T-cell (primary cell): ENCODE measurements at regions not wholly inside any gene's neighbourhood (a gene's known extent, or its start where the extent isn't known, plus 50 kb on each side); places are given as distances from the start of the nearest gene placed in this dataset.

Experiments
- ATAC-seq, 4 experiments: fragments of 200-7000 bp in 3 of 4; fragments of 150-1000 bp in 1 of 4; cut with Tn5 transposase; replicated peaks in 1 of 4; 1 replicate in 3 of 4; 2 replicates in 1 of 4; pipeline ENCODE4 v1.10.0; 2021; ENCODE audit warnings: moderate library complexity in 3 of 4, mild to moderate bottlenecking in 2 of 4, moderate number of reproducible peaks in 1 of 4
- CTCF ChIA-PET, 2 donors: fragments of 300-600 bp; sonication (Branson Sonifier 250); formaldehyde crosslinking; loops; one replicate each; lab custom pipeline; 2022; ENCODE audit warnings: antibody characterized with exemption in 2 of 2; lab: Charles Lee
- POLR2A ChIA-PET, 2 donors: fragments of 300-600 bp; sonication (Branson Sonifier 250); formaldehyde crosslinking; loops; one replicate each; lab custom pipeline; 2022; ENCODE audit warnings: antibody characterized with exemption in 2 of 2; lab: Charles Lee
- DNase-seq, 35 experiments: peaks; one replicate each; pipeline versions ENCODE4 v3.0.0 to v3.0.0-alpha.2; 2013 to 2023
- H3K27ac ChIP-seq: one replicate; pipeline ENCODE4 v1.5.1; 2013; ENCODE audit warnings: low read length
- H3K27me3 ChIP-seq, 2 experiments: replicated peaks in 1 of 2; 1 replicate in 1 of 2; 2 replicates in 1 of 2; pipeline versions ENCODE4 v1.6.1 to v1.7.0; 2013; ENCODE audit warnings: low read length in 1 of 2, mixed read lengths in 1 of 2; ENCODE audit not compliant: control insufficient read depth in 2 of 2, insufficient read depth in 2 of 2; ENCODE audit errors: extremely low read depth in 1 of 2
- H3K36me3 ChIP-seq, 2 donors: 1 replicate in 1 of 2; 2 replicates in 1 of 2; pipeline versions ENCODE4 v1.6.1 to v1.7.0; 2013; ENCODE audit warnings: low read length in 1 of 2; ENCODE audit not compliant: control insufficient read depth in 2 of 2, insufficient read depth in 1 of 2; ENCODE audit errors: extremely low read depth in 1 of 2
- H3K4me1 ChIP-seq, 2 experiments: 1 replicate in 1 of 2; 2 replicates in 1 of 2; pipeline versions ENCODE4 v1.6.1 to v1.7.0; 2013; ENCODE audit warnings: low read length in 2 of 2, mixed read lengths in 1 of 2; ENCODE audit not compliant: insufficient read depth in 2 of 2, control insufficient read depth in 1 of 2; ENCODE audit errors: extremely low read depth in 1 of 2
- H3K4me3 ChIP-seq, 2 donors: 1 replicate in 1 of 2; 2 replicates in 1 of 2; pipeline versions ENCODE4 v1.5.1 to v1.7.0; 2013; ENCODE audit warnings: mild to moderate bottlenecking in 2 of 2, low read length in 1 of 2, moderate library complexity in 1 of 2; ENCODE audit not compliant: control insufficient read depth in 1 of 2; ENCODE audit errors: extremely low read depth in 1 of 2
- H3K9me3 ChIP-seq: 2 replicates; pipeline ENCODE4 v1.7.0; 2013
- H3K27ac Mint-ChIP-seq, 2 donors: one replicate each; pipeline ENCODE4 v1.8.0; 2020 to 2021; ENCODE audit warnings: mild to moderate bottlenecking in 2 of 2, mixed read lengths in 2 of 2
- H3K27me3 Mint-ChIP-seq, 2 donors: one replicate each; pipeline ENCODE4 v1.8.0; 2021 to 2022; ENCODE audit warnings: mixed read lengths in 2 of 2
- H3K36me3 Mint-ChIP-seq: one replicate; pipeline ENCODE4 v1.8.0; 2021; ENCODE audit warnings: mixed read lengths
- H3K4me1 Mint-ChIP-seq, 3 donors: one replicate each; pipeline ENCODE4 v1.8.0; 2020 to 2022; ENCODE audit warnings: mixed read lengths in 3 of 3, mild to moderate bottlenecking in 1 of 3
- H3K4me3 Mint-ChIP-seq, 3 donors: one replicate each; pipeline ENCODE4 v1.8.0; 2020 to 2022; ENCODE audit warnings: mild to moderate bottlenecking in 3 of 3, mixed read lengths in 3 of 3, moderate library complexity in 3 of 3
- H3K9me3 Mint-ChIP-seq, 3 donors: one replicate each; pipeline ENCODE4 v1.8.0; 2020 to 2022; ENCODE audit warnings: mixed read lengths in 3 of 3
- WGBS: methylation state at CpG from one replicate; pipeline ENCODE4 v1.1.5; 2013; ENCODE audit warnings: missing lambda C conversion rate; ENCODE audit not compliant: insufficient coverage; 5-methylcytosine and 5-hydroxymethylcytosine counted together

DNA sequence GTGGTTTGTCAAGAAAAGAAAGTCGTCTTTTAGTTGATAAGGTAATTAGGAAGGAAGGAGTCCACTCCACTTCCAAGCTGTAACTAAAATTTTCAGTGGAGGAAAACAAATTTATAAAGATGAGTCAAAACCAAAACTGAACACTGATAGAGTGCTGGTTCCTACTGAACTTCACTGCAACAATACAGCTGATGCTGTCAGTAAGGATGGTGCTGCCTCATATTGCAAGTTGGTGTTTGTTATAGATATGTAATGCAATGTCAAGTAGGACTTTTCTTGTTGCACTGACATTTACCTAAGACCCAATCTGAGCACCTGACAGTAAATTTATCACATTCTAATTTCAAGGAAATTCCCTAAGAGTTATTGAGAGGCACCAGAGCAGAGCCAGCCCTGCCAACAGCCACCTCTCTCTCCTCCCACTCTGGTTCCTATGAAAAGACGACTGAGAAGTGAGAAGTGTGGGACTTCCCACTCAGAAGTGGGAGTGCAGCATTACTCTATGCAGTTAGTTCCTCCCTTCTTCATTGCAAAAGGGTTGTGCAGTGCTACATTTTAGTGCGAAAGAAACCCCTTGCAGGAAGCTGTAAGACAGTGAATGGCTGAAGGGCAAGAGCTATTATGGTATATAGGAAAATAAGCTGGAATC, 350.8 kb downstream of the NFIB start:
- Mint-ChIP-seq H3K27me3 (no peaks in the 10 kb centered on the region), H3K4me1 (no peaks in the 10 kb centered on the region), H3K4me3 (no peak overlapping the region), H3K36me3 (no peaks in the 10 kb centered on the region), H3K9me3 (peaks cover 3 to 5% (median 4%) of the 10 kb centered on the region in 3 donors), H3K27ac (no peak overlapping the region)
- no peaks in the 10 kb centered on the region for H3K9me3 ChIP-seq
- POLR2A ChIA-PET = no interaction called here
- H3K27ac ChIP-seq = no peak overlapping the region
- no peak overlapping the region for H3K4me3 ChIP-seq
- H3K36me3 ChIP-seq = no peaks in the 10 kb centered on the region
- WGBS = no CpG with 5 or more reads among the region's 3 CpGs
- H3K4me1 ChIP-seq = no peaks in the 10 kb centered on the region
- DNase-seq (no peak), ATAC-seq (no peak)
- H3K27me3 ChIP-seq = no peaks in the 10 kb centered on the region
- CTCF ChIA-PET = no interaction called here

- no peak for DNase-seq
- H3K27me3 ChIP-seq = no peaks in the 10 kb centered on the region
- Mint-ChIP-seq H3K36me3 (no peaks in the 10 kb centered on the region), H3K27me3 (no peaks in the 10 kb centered on the region), H3K4me1 (no peaks in the 10 kb centered on the region), H3K4me3 (no peak overlapping the region), H3K27ac (no peak overlapping the region), H3K9me3 (peaks cover 0 to 5% (median 4%) of the 10 kb centered on the region in 3 donors)
- POLR2A ChIA-PET = no interaction called here
- H3K27ac ChIP-seq = no peak overlapping the region
- no peak overlapping the region for H3K4me3 ChIP-seq
- H3K4me1 ChIP-seq = no peaks in the 10 kb centered on the region
- CTCF ChIA-PET = no interaction called here
- H3K9me3 ChIP-seq = no peaks in the 10 kb centered on the region
- no peaks in the 10 kb centered on the region for H3K36me3 ChIP-seq
- no peak for ATAC-seq
- WGBS = 94% methylated on average over 6 of the region's 6 CpGs
Observed at GRCh38 chr9:13962006-13962405, 351.9 kb downstream of the NFIB start.

- Mint-ChIP-seq H3K36me3 (no peaks in the 10 kb centered on the region), H3K27ac (no peak overlapping the region), H3K27me3 (no peaks in the 10 kb centered on the region), H3K9me3 (peaks cover 0 to 5% (median 2%) of the 10 kb centered on the region in 3 donors), H3K4me1 (no peaks in the 10 kb centered on the region), H3K4me3 (no peak overlapping the region)
- Histone ChIP-seq H3K27me3 (no peaks in the 10 kb centered on the region), H3K4me3 (no peak overlapping the region), H3K4me1 (no peaks in the 10 kb centered on the region), H3K27ac (no peak overlapping the region), H3K9me3 (no peaks in the 10 kb centered on the region), H3K36me3 (no peaks in the 10 kb centered on the region)
- DNase-seq = no peak
- POLR2A ChIA-PET = interaction anchor here in 1 of 2 donors (0.6 kb wide), 1 partner anchor 136 kb away, joined by 3 read pairs; no protein-coding TSS in a partner anchor
- ATAC-seq = no peak
- WGBS = 96% methylated on average over 5 of the region's 11 CpGs
- CTCF ChIA-PET = no interaction called here
Observed at GRCh38 chr9:13960011-13960765, 353.8 kb downstream of the NFIB start.

DNA sequence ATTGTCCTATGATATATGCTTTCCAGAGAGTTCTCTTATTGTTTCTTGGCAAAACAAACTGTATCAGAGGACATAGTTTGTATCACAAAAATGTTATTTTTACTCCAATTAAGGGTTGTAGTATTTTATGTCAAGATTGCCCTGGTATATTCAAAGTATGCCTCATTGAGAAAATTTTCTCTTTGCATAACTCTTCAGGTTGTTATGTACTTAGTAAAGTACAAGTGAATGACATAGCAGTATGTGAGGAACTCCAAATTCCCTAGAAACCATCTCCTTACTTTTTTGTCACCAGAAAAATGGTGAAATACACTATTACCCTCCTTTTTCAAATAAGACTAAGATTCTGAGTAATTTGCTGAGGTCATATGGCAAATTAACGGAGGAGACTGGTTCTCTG, 355.3 kb downstream of the NFIB start:
- H3K4me1 Mint-ChIP-seq = no peaks in the 10 kb centered on the region
- H3K36me3 Mint-ChIP-seq = no peaks in the 10 kb centered on the region
- H3K4me3 ChIP-seq = no peak overlapping the region
- ChIA-PET POLR2A (no interaction called here), CTCF (no interaction called here)
- no peaks in the 10 kb centered on the region for H3K27me3 ChIP-seq
- no peaks in the 10 kb centered on the region for H3K36me3 ChIP-seq
- no peaks in the 10 kb centered on the region for H3K27me3 Mint-ChIP-seq
- H3K4me1 ChIP-seq = no peaks in the 10 kb centered on the region
- ATAC-seq (no peak), DNase-seq (no peak)
- peaks cover 0 to 3% (median 0%) of the 10 kb centered on the region in 3 donors for H3K9me3 Mint-ChIP-seq
- H3K27ac Mint-ChIP-seq = no peak overlapping the region
- no peaks in the 10 kb centered on the region for H3K9me3 ChIP-seq
- no peak overlapping the region for H3K27ac ChIP-seq
- no CpG with 5 or more reads among the region's 1 CpG for WGBS
- no peak overlapping the region for H3K4me3 Mint-ChIP-seq

DNA sequence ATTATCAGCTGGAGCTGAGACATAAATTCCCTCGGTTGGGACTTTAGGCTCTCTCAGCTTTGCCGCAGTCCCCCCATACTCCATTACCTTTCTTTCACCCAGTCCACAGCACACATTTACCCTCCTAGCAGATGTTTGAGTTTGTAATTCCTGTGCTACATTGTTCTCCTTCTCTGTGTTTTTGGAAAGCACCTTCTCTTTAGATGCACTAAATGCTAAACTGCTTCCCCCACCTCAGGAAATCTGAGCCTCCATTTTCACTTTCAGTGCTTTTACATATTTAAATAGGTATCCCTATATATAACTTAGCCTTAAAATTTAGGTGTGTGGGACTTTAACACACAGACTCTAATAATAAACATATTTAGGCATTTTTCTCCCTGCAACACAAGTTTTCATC, 356.9 kb downstream of the NFIB start:
- DNase-seq = no peak
- H3K36me3 ChIP-seq = no peaks in the 10 kb centered on the region
- CTCF ChIA-PET = no interaction called here

GRCh38 chr9:13956107-13956506, 357.8 kb downstream of the NFIB start:
- no peaks in the 10 kb centered on the region for H3K36me3 Mint-ChIP-seq
- H3K27me3 ChIP-seq = no peaks in the 10 kb centered on the region
- ATAC-seq (no peak), DNase-seq (no peak)
- POLR2A ChIA-PET = no interaction called here
- no peak overlapping the region for H3K27ac ChIP-seq
- H3K27ac Mint-ChIP-seq = no peak overlapping the region
- H3K4me3 Mint-ChIP-seq = no peak overlapping the region
- no CpG with 5 or more reads among the region's 4 CpGs for WGBS
- H3K4me1 Mint-ChIP-seq = no peaks in the 10 kb centered on the region
- H3K9me3 Mint-ChIP-seq = peaks cover 0 to 3% (median 0%) of the 10 kb centered on the region in 3 donors
- no peak overlapping the region for H3K4me3 ChIP-seq
- H3K9me3 ChIP-seq = no peaks in the 10 kb centered on the region
- no peaks in the 10 kb centered on the region for H3K4me1 ChIP-seq
- H3K36me3 ChIP-seq = no peaks in the 10 kb centered on the region
- CTCF ChIA-PET = no interaction called here
- H3K27me3 Mint-ChIP-seq = no peaks in the 10 kb centered on the region

More for the DNA sequence above, 356.9 kb downstream of the NFIB start:
- H3K27ac Mint-ChIP-seq = no peak overlapping the region
- H3K27me3 Mint-ChIP-seq = no peaks in the 10 kb centered on the region
- POLR2A ChIA-PET = no interaction called here
- ATAC-seq = no peak
- no peak overlapping the region for H3K4me3 ChIP-seq
- no peaks in the 10 kb centered on the region for H3K4me1 Mint-ChIP-seq
- no CpG with 5 or more reads among the region's 2 CpGs for WGBS
- H3K4me3 Mint-ChIP-seq = no peak overlapping the region
- peaks cover 0 to 3% (median 0%) of the 10 kb centered on the region in 3 donors for H3K9me3 Mint-ChIP-seq
- no peak overlapping the region for H3K27ac ChIP-seq
- H3K4me1 ChIP-seq = no peaks in the 10 kb centered on the region
- no peaks in the 10 kb centered on the region for H3K9me3 ChIP-seq
- H3K27me3 ChIP-seq = no peaks in the 10 kb centered on the region
- no peaks in the 10 kb centered on the region for H3K36me3 Mint-ChIP-seq
